GM10248 (cell line): ENCODE measurements at regions not wholly inside any gene's neighbourhood (a gene's known extent, or its start where the extent isn't known, plus 50 kb on each side); places are given as distances from the start of the nearest gene placed in this dataset.
A peak's percentile ranks its signal among the peaks of the same experiment; 100 is the strongest.

ENCODE experiments used
- CTCF ChIA-PET: fragments of 300-600 bp; sonication (Branson Sonifier 250); formaldehyde crosslinking; extraction: SDS; loops from one replicate; lab custom pipeline; 2021; ENCODE audit warnings: antibody characterized with exemption; lab: Yijun Ruan, JAX
- POLR2A ChIA-PET: fragments of 350-650 bp; sonication (Branson Sonifier 250); formaldehyde crosslinking; extraction: SDS; loops from one replicate; lab custom pipeline; 2020; ENCODE audit warnings: antibody characterized with exemption; lab: Yijun Ruan, JAX
- DNase-seq: peaks from one replicate; pipeline ENCODE4 v3.0.0; 2012; ENCODE audit errors: extremely low spot score
- TF ChIP-seq, protein P1 (sequence below): IDR thresholded peaks from 2 replicates; pipeline ENCODE4 v1.5.1; 2012; ENCODE audit warnings: mild to moderate bottlenecking, low read depth; ENCODE audit errors: extremely low read depth, missing control alignments, control extremely low read depth

DNA sequence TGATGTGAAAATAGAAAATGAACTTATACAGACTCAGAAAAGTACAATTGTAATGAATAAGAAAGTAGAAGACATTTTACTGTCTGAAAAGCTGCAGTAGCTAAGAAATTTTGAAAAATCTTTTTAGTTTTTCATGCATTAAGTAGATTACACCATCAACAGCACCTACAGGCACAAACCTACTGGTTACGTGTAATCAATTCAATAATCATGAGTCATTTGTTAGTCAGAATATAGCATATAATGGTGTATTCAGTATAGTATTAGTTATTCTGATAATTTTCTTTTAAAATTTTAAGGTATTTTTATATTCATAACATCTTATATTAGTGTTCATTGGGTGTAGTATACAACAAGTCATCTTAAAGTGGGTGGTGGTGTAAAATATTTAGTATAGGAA is 550.5 kb upstream of the GBE1 start:
- no peak for DNase-seq
- TF ChIP-seq, protein P1, sequence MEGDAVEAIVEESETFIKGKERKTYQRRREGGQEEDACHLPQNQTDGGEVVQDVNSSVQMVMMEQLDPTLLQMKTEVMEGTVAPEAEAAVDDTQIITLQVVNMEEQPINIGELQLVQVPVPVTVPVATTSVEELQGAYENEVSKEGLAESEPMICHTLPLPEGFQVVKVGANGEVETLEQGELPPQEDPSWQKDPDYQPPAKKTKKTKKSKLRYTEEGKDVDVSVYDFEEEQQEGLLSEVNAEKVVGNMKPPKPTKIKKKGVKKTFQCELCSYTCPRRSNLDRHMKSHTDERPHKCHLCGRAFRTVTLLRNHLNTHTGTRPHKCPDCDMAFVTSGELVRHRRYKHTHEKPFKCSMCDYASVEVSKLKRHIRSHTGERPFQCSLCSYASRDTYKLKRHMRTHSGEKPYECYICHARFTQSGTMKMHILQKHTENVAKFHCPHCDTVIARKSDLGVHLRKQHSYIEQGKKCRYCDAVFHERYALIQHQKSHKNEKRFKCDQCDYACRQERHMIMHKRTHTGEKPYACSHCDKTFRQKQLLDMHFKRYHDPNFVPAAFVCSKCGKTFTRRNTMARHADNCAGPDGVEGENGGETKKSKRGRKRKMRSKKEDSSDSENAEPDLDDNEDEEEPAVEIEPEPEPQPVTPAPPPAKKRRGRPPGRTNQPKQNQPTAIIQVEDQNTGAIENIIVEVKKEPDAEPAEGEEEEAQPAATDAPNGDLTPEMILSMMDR, result no peak
- ChIA-PET CTCF (no interaction called here), POLR2A (no interaction called here)

- TF ChIP-seq, protein P1, result no peak
- CTCF ChIA-PET, result interaction anchor here (1.4 to 2.0 kb wide), 2 partner anchors 8 to 27 kb away, joined by 5 to 8 read pairs; no protein-coding TSS in a partner anchor
- POLR2A ChIA-PET, result no interaction called here
- no peak for DNase-seq
Observed at GRCh38 chr3:82308755-82309154, 547.3 kb upstream of the GBE1 start.

- TF ChIP-seq, protein P1, result no peak
- CTCF ChIA-PET, result interaction anchor here (1.1 to 2.0 kb wide), 5 partner anchors 11 to 37 kb away, joined by 4 to 6 read pairs (median 5); no protein-coding TSS in a partner anchor
- POLR2A ChIA-PET, result no interaction called here
- no peak for DNase-seq
Observed at GRCh38 chr3:82306189-82306588, 544.7 kb upstream of the GBE1 start.

DNA sequence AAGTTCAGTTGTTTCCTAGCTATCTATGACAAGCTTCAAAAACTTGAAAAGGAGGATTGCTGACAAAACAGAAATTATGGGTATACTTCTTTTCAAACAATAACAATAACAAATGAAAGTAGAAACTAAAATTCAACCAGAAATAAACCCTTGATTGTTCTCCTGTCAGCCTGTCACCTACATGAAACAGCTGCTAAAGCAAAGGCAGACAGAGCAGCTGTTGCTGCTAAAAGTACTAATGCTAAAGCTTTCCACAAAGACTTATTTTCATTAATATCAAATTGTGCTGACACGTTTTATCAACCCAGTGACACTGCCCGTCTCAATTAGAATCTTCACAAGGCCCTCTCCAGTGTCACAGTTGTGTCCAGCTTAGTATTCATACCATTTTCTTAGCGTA is 533.2 kb upstream of the GBE1 start:
- CTCF ChIA-PET, result interaction anchor here (1.9 kb wide), 1 partner anchor 11 kb away, joined by 4 read pairs; no protein-coding TSS in a partner anchor
- POLR2A ChIA-PET, result no interaction called here
- no peak for DNase-seq
- TF ChIP-seq, protein P1, result no peak

- POLR2A ChIA-PET, result no interaction called here
- TF ChIP-seq, protein P1, result no peak
- CTCF ChIA-PET, result interaction anchor here (1.9 kb wide), 1 partner anchor 12 kb away, joined by 4 read pairs; no protein-coding TSS in a partner anchor
- DNase-seq, result peak; percentile 16
Observed at GRCh38 chr3:82293867-82294266, 532.4 kb upstream of the GBE1 start.

GRCh38 chr3:82293435-82293834 is 532.0 kb upstream of the GBE1 start:
- DNase-seq, result no peak
- POLR2A ChIA-PET, result no interaction called here
- TF ChIP-seq, protein P1, result no peak
- CTCF ChIA-PET, result interaction anchor here (1.9 kb wide), 1 partner anchor 13 kb away, joined by 4 read pairs; no protein-coding TSS in a partner anchor

DNA sequence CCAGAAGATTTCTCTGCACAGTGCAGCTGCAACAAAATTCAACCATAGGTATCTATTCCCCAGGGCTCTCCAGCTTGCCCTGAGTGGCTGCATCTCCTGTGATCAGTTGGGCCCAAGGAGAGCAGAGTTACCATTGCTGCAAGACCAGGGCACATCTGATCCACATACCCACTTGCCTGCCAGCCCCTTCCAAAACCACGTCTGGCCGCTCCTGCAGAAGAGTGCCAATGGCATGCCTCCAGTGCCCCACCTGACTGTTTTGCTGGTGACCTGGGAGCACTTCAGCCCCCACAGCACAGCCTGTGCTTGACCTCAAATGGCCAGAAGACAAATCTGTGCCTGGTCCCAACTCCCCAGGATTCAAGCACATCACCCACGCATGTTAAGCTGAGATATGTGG is 526.1 kb upstream of the GBE1 start:
- ChIA-PET CTCF (interaction anchor here (2.0 kb wide), 1 partner anchor 11 kb away, joined by 5 read pairs; no protein-coding TSS in a partner anchor), POLR2A (no interaction called here)
- TF ChIP-seq, protein P1, result no peak
- no peak for DNase-seq
